Suprapubic skin (tissue), 4 donors: ENCODE measurements at regions not wholly inside any gene's neighbourhood (a gene's known extent, or its start where the extent isn't known, plus 50 kb on each side); places are given as distances from the start of the nearest gene placed in this dataset.

Source experiments
- EP300 ChIP-seq: sonication (generic); formaldehyde crosslinking; IDR thresholded peaks from one replicate; pipeline ENCODE4 v1.6.1; 2017; ENCODE audit warnings: antibody characterized with exemption
- POLR2A ChIP-seq, 2 donors: fragments of 450-650 bp; IDR thresholded peaks; one replicate each; pipeline ENCODE4 v1.6.1; 2017; ENCODE audit warnings: antibody characterized with exemption in 2 of 2, mild to moderate bottlenecking in 2 of 2, moderate library complexity in 2 of 2
- POLR2AphosphoS5 ChIP-seq, 3 donors: sonication (generic); formaldehyde crosslinking; IDR thresholded peaks; one replicate each; pipeline ENCODE4 v1.6.1; 2017; ENCODE audit warnings: antibody characterized with exemption in 3 of 3
- TF ChIP-seq, protein P1 (sequence below), 2 donors: fragments of 200-600 bp in 1 of 2; fragments of 450-650 bp in 1 of 2; sonication (generic) in 1 of 2; IDR thresholded peaks; one replicate each; pipeline ENCODE4 v1.5.1; 2016 to 2019; ENCODE audit warnings: antibody characterized with exemption in 2 of 2, mild to moderate bottlenecking in 1 of 2, moderate library complexity in 1 of 2

DNA sequence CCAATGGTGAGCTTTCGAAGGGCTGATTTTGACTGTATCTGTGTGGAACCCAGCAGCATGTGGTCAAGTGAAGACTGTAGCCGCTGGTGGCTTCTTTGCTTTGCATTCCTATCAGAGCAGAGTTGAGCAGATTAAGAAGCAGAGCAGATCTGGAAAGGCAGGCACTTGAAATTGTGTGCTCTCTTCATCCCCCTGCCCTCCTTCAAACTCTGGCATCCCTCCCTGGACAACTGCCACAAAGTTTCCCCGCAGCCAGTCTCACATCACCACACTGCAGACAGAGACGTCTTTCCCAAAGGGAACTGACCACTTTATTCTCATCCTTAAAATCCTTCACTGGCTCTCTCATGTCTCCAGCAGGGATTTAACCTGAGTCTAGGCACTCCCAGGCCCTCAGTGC lies 237.1 kb upstream of the DYNLRB2 start:
- TF ChIP-seq, protein P1, sequence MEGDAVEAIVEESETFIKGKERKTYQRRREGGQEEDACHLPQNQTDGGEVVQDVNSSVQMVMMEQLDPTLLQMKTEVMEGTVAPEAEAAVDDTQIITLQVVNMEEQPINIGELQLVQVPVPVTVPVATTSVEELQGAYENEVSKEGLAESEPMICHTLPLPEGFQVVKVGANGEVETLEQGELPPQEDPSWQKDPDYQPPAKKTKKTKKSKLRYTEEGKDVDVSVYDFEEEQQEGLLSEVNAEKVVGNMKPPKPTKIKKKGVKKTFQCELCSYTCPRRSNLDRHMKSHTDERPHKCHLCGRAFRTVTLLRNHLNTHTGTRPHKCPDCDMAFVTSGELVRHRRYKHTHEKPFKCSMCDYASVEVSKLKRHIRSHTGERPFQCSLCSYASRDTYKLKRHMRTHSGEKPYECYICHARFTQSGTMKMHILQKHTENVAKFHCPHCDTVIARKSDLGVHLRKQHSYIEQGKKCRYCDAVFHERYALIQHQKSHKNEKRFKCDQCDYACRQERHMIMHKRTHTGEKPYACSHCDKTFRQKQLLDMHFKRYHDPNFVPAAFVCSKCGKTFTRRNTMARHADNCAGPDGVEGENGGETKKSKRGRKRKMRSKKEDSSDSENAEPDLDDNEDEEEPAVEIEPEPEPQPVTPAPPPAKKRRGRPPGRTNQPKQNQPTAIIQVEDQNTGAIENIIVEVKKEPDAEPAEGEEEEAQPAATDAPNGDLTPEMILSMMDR (IDR thresholded peaks at IDR 0.05) = no peak
- no peak for TF ChIP-seq POLR2AphosphoS5 (IDR thresholded peaks at IDR 0.05)
- TF ChIP-seq POLR2A (IDR thresholded peaks at IDR 0.05) = no peak
- TF ChIP-seq EP300 = no peak
